ENCODE measurements at regions not wholly inside any gene's neighbourhood (a gene's known extent, or its start where the extent isn't known, plus 50 kb on each side); places are given as distances from the start of the nearest gene placed in this dataset.

DNA sequence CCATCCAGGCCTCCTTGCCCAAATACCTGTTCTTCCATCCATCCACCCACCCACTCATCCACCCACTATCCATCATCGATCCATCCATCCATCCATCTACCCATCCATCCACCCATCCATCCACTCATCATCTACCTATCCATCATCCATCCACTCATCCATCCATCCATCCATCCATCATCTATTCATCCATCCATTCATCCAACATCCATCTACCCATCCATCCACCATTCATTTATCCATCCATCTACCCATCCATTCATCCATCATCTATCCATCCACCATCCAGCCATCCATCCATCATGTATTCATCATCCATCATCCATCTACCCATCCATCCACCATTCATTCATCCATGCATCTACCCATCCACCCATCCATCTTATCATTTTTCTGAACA, 413.2 kb downstream of the CTTN start:
- no peak for TF ChIP-seq CTCF (conservative IDR thresholded peaks at IDR 0.05 in 1 of 2, IDR thresholded peaks at IDR 0.05 in 1 of 2; ENCODE audit: low read depth in 1 of 2, low read length in 2 of 2)
- no peak for TF ChIP-seq EZH2 (IDR thresholded peaks at IDR 0.05; ENCODE audit: low read length, missing control alignments)
